Loucy (cell line): ENCODE measurements at regions not wholly inside any gene's neighbourhood (a gene's known extent, or its start where the extent isn't known, plus 50 kb on each side); places are given as distances from the start of the nearest gene placed in this dataset.

ENCODE experiments used
- EZH2phosphoT487 ChIP-seq: fragments of 200-600 bp; IDR thresholded peaks from 2 replicates; pipeline ENCODE4 v1.6.1; 2018; ENCODE audit warnings: antibody characterized with exemption, mild to moderate bottlenecking, moderate library complexity, borderline replicate concordance
- TF ChIP-seq, protein P1 (sequence below): fragments of 200-600 bp; sonication (generic); conservative IDR thresholded peaks from 2 replicates; pipeline ENCODE4 v1.5.1; 2014; ENCODE audit warnings: mild to moderate bottlenecking, antibody characterized with exemption, low read length

DNA sequence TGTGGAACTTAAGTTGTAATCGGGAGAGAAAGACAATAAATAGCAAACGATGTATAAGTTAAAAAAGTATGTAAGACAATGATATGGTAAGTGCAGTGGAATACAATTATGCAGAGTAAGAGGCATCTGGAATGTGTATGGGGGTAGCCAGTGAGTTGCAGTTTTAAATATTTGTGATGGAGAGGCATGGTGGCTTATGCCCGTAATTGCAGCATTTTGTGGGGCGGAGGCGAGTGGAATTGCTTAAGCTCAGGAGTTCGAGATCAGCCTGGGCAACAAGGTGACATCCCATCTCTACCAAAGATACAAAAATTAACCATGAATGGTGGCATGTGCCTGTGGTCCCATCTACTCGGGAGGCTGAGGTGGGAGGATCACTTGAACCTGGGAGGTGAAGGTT is 52.5 kb upstream of the WDFY3 start:
- TF ChIP-seq, protein P1, sequence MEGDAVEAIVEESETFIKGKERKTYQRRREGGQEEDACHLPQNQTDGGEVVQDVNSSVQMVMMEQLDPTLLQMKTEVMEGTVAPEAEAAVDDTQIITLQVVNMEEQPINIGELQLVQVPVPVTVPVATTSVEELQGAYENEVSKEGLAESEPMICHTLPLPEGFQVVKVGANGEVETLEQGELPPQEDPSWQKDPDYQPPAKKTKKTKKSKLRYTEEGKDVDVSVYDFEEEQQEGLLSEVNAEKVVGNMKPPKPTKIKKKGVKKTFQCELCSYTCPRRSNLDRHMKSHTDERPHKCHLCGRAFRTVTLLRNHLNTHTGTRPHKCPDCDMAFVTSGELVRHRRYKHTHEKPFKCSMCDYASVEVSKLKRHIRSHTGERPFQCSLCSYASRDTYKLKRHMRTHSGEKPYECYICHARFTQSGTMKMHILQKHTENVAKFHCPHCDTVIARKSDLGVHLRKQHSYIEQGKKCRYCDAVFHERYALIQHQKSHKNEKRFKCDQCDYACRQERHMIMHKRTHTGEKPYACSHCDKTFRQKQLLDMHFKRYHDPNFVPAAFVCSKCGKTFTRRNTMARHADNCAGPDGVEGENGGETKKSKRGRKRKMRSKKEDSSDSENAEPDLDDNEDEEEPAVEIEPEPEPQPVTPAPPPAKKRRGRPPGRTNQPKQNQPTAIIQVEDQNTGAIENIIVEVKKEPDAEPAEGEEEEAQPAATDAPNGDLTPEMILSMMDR, result no peak
- no peak for TF ChIP-seq EZH2phosphoT487
